ENCODE measurements at regions not wholly inside any gene's neighbourhood (a gene's known extent, or its start where the extent isn't known, plus 50 kb on each side); places are given as distances from the start of the nearest gene placed in this dataset.

- H3K9me3 ChIP-seq (ENCODE audit: low read depth): no peaks in the 10 kb centered on the region
- H3K27ac ChIP-seq: no peak overlapping the region
- H3K36me3 ChIP-seq (replicated peaks; ENCODE audit: insufficient read depth, low read depth): no peaks in the 10 kb centered on the region
- H3K27me3 ChIP-seq: no peaks in the 10 kb centered on the region
- WGBS (ENCODE audit: low lambda C conversion rate, missing lambda C conversion rate): 81% methylated on average over 8 of the region's 8 CpGs
- H3K4me2 ChIP-seq: no peak overlapping the region
- TF ChIP-seq EZH2phosphoT487 (IDR thresholded peaks at IDR 0.05; ENCODE audit: low read depth, severe bottlenecking, unreplicated experiment) (no peak), EZH2 (IDR thresholded peaks at IDR 0.05; ENCODE audit: borderline replicate concordance) (no peak), CTCF (IDR thresholded peaks at IDR 0.05; ENCODE audit: poor library complexity) (no peak)
- no peaks in the 10 kb centered on the region for H3K79me2 ChIP-seq
- H3K4me3 ChIP-seq: no peak overlapping the region
- no peak overlapping the region for H2AFZ ChIP-seq
- H3K9me2 ChIP-seq (replicated peaks; ENCODE audit: insufficient read depth): no peaks in the 10 kb centered on the region
- no peaks in the 10 kb centered on the region for H4K20me1 ChIP-seq (ENCODE audit: insufficient read depth, poor library complexity, severe bottlenecking)
- H3K4me1 ChIP-seq (ENCODE audit: insufficient read depth): no peaks in the 10 kb centered on the region
- no peak for DNase-seq (ENCODE audit: low spot score)
Measured at GRCh38 chr11:8335186-8335585, 71.5 kb upstream of the LMO1 start.

- Histone ChIP-seq H3K9me2 (replicated peaks; ENCODE audit: insufficient read depth) (no peaks in the 10 kb centered on the region), H3K4me3 (no peak overlapping the region), H3K4me2 (no peak overlapping the region), H2AFZ (no peak overlapping the region), H3K36me3 (replicated peaks; ENCODE audit: insufficient read depth, low read depth) (no peaks in the 10 kb centered on the region), H4K20me1 (ENCODE audit: insufficient read depth, poor library complexity, severe bottlenecking) (no peaks in the 10 kb centered on the region), H3K27me3 (no peaks in the 10 kb centered on the region), H3K4me1 (ENCODE audit: insufficient read depth) (peaks cover 6% of the 10 kb centered on the region), H3K27ac (no peak overlapping the region), H3K79me2 (no peaks in the 10 kb centered on the region), H3K9me3 (ENCODE audit: low read depth) (no peaks in the 10 kb centered on the region)
- DNase-seq (ENCODE audit: low spot score): peak; percentile 43
- 78% methylated on average over 7 of the region's 7 CpGs for WGBS (ENCODE audit: low lambda C conversion rate, missing lambda C conversion rate)
- TF ChIP-seq EZH2 (IDR thresholded peaks at IDR 0.05; ENCODE audit: borderline replicate concordance) (no peak), EZH2phosphoT487 (IDR thresholded peaks at IDR 0.05; ENCODE audit: low read depth, severe bottlenecking, unreplicated experiment) (no peak), CTCF (IDR thresholded peaks at IDR 0.05; ENCODE audit: poor library complexity) (no peak)
Measured at GRCh38 chr11:8333811-8334401, 70.2 kb upstream of the LMO1 start.

GRCh38 chr11:8333376-8333775 is 69.7 kb upstream of the LMO1 start:
- TF ChIP-seq EZH2 (IDR thresholded peaks at IDR 0.05; ENCODE audit: borderline replicate concordance) (no peak), CTCF (IDR thresholded peaks at IDR 0.05; ENCODE audit: poor library complexity) (no peak), EZH2phosphoT487 (IDR thresholded peaks at IDR 0.05; ENCODE audit: low read depth, severe bottlenecking, unreplicated experiment) (no peak)
- no peak for DNase-seq (ENCODE audit: low spot score)
- H3K79me2 ChIP-seq: no peaks in the 10 kb centered on the region
- H3K4me3 ChIP-seq: no peak overlapping the region
- H3K9me2 ChIP-seq (replicated peaks; ENCODE audit: insufficient read depth): no peaks in the 10 kb centered on the region
- H3K4me2 ChIP-seq: no peak overlapping the region
- H3K27me3 ChIP-seq: no peaks in the 10 kb centered on the region
- H3K27ac ChIP-seq: no peak overlapping the region
- no peaks in the 10 kb centered on the region for H3K9me3 ChIP-seq (ENCODE audit: low read depth)
- no peaks in the 10 kb centered on the region for H3K36me3 ChIP-seq (replicated peaks; ENCODE audit: insufficient read depth, low read depth)
- H2AFZ ChIP-seq: no peak overlapping the region
- H3K4me1 ChIP-seq (ENCODE audit: insufficient read depth): peaks cover 6% of the 10 kb centered on the region
- no peaks in the 10 kb centered on the region for H4K20me1 ChIP-seq (ENCODE audit: insufficient read depth, poor library complexity, severe bottlenecking)
- WGBS (ENCODE audit: low lambda C conversion rate, missing lambda C conversion rate): 69% methylated on average over 4 of the region's 4 CpGs

All from hepatocyte (in vitro differentiated cells).